IMR-90 (cell line): ENCODE measurements at regions not wholly inside any gene's neighbourhood (a gene's known extent, or its start where the extent isn't known, plus 50 kb on each side); places are given as distances from the start of the nearest gene placed in this dataset.

Experiments used
- ATAC-seq: fragments of 200-7000 bp; cut with Tn5 transposase; 2 replicates; pipeline ENCODE4 v1.9.1; 2020; ENCODE audit warnings: low read depth, mild to moderate bottlenecking, moderate library complexity
- BruUV-seq: library from RNA; stranded (reverse); fragments of 400-500 nt; replicated peaks from 2 replicates; lab custom pipeline; 2021; lab: Mats Ljungman, UMichigan
- CTCF ChIA-PET: fragments of 300-600 bp; formaldehyde crosslinking; extraction: SDS; loops from one replicate; lab custom pipeline; 2021; ENCODE audit warnings: antibody characterized with exemption; lab: Yijun Ruan, JAX
- POLR2A ChIA-PET: fragments of 300-600 bp; sonication (Branson Sonifier 250); formaldehyde crosslinking; loops from one replicate; lab custom pipeline; 2022; ENCODE audit warnings: antibody characterized with exemption; ENCODE audit not compliant: unreplicated experiment; lab: Charles Lee
- DNase-seq: peaks from one replicate; pipeline ENCODE4 v3.0.0; 2013
- H2AFZ ChIP-seq: replicated peaks from 2 replicates; pipeline ENCODE3; 2013; ENCODE audit warnings: low read length, mild to moderate bottlenecking; ENCODE audit not compliant: poor library complexity
- H2AK5ac ChIP-seq: 2 replicates; pipeline ENCODE4 v1.6.1; 2013; ENCODE audit warnings: low read depth, low read length, inconsistent platforms
- H2AK9ac ChIP-seq: replicated peaks from 2 replicates; pipeline ENCODE3; 2013; ENCODE audit warnings: mild to moderate bottlenecking, low read depth, low read length, moderate library complexity; ENCODE audit not compliant: poor library complexity
- H2BK120ac ChIP-seq: 2 replicates; pipeline ENCODE4 v1.6.1; 2013; ENCODE audit warnings: low read depth, low read length, inconsistent platforms
- H2BK15ac ChIP-seq: 3 replicates; pipeline ENCODE4 v1.6.1; 2013; ENCODE audit warnings: low read depth, low read length, inconsistent platforms
- H2BK20ac ChIP-seq: 2 replicates; pipeline ENCODE4 v1.6.1; 2013; ENCODE audit warnings: low read depth, mild to moderate bottlenecking, inconsistent platforms, low read length, moderate library complexity
- H2BK5ac ChIP-seq: 2 replicates; pipeline ENCODE4 v1.6.1; 2013; ENCODE audit warnings: mild to moderate bottlenecking, low read depth, low read length, inconsistent platforms; ENCODE audit not compliant: poor library complexity, severe bottlenecking
- H3K14ac ChIP-seq: replicated peaks from 2 replicates; pipeline ENCODE4 v1.6.1; 2013; ENCODE audit warnings: low read depth, low read length, inconsistent platforms
- H3K18ac ChIP-seq: 2 replicates; pipeline ENCODE4 v1.6.1; 2013; ENCODE audit warnings: low read depth, low read length, control low read depth
- H3K23ac ChIP-seq: 2 replicates; pipeline ENCODE4 v1.6.1; 2013; ENCODE audit warnings: low read depth, low read length, inconsistent platforms
- H3K27ac ChIP-seq: 2 replicates; pipeline ENCODE4 v1.5.1; 2013; ENCODE audit warnings: mild to moderate bottlenecking, control low read depth, low read length; ENCODE audit not compliant: insufficient read depth
- H3K27me3 ChIP-seq: 2 replicates; pipeline ENCODE4 v1.6.1; 2013; ENCODE audit warnings: low read length; ENCODE audit not compliant: control insufficient read depth, insufficient read depth
- H3K36me3 ChIP-seq: 2 replicates; pipeline ENCODE4 v1.6.1; 2013; ENCODE audit warnings: low read length, mixed read lengths; ENCODE audit not compliant: control insufficient read depth, insufficient read depth
- H3K4ac ChIP-seq: 2 replicates; pipeline ENCODE4 v1.6.1; 2013; ENCODE audit warnings: low read depth, low read length, inconsistent platforms
- H3K4me1 ChIP-seq: 2 replicates; pipeline ENCODE4 v1.6.1; 2013; ENCODE audit warnings: low read length, mixed read lengths; ENCODE audit not compliant: control insufficient read depth, insufficient read depth
- H3K4me2 ChIP-seq: 2 replicates; pipeline ENCODE4 v1.6.1; 2013; ENCODE audit warnings: low read depth, mild to moderate bottlenecking, control low read depth, low read length, moderate library complexity
- H3K4me3 ChIP-seq: 2 replicates; pipeline ENCODE4 v1.5.1; 2013; ENCODE audit warnings: low read depth, mild to moderate bottlenecking, control low read depth, low read length, moderate library complexity; ENCODE audit not compliant: insufficient read depth
- H3K56ac ChIP-seq: 2 replicates; pipeline ENCODE4 v1.6.1; 2013; ENCODE audit warnings: low read length, inconsistent platforms; ENCODE audit not compliant: insufficient read depth; ENCODE audit errors: extremely low read depth
- H3K79me1 ChIP-seq, 2 experiments: 2 replicates each; pipeline ENCODE4 v1.6.1; 2013; ENCODE audit warnings: low read length in 2 of 2, inconsistent platforms in 1 of 2, low read depth in 1 of 2
- H3K9ac ChIP-seq: 2 replicates; pipeline ENCODE4 v1.6.1; 2013; ENCODE audit warnings: low read depth, low read length, control low read depth
- H3K9me1 ChIP-seq: 2 replicates; pipeline ENCODE4 v1.6.1; 2013; ENCODE audit warnings: low read length, inconsistent platforms; ENCODE audit not compliant: insufficient read depth
- H3K9me3 ChIP-seq: 2 replicates; pipeline ENCODE4 v1.6.1; 2013; ENCODE audit warnings: low read length; ENCODE audit not compliant: control insufficient read depth, insufficient read depth
- H4K20me1 ChIP-seq: 2 replicates; pipeline ENCODE4 v1.6.1; 2013; ENCODE audit warnings: low read length, inconsistent platforms; ENCODE audit not compliant: insufficient read depth
- H4K5ac ChIP-seq: 2 replicates; pipeline ENCODE4 v1.6.1; 2013; ENCODE audit warnings: mild to moderate bottlenecking, low read depth, low read length, control low read depth
- H4K8ac ChIP-seq, 2 experiments: 2 replicates each; pipeline ENCODE4 v1.6.1; 2013; ENCODE audit warnings: low read depth in 2 of 2, low read length in 2 of 2, control low read depth in 1 of 2, inconsistent platforms in 1 of 2
- H4K91ac ChIP-seq: 2 replicates; pipeline ENCODE4 v1.6.1; 2013; ENCODE audit warnings: low read depth, low read length, inconsistent platforms; ENCODE audit not compliant: insufficient read depth
- MAZ ChIP-seq: IDR thresholded peaks from 2 replicates; pipeline ENCODE4 v1.6.1; 2012; ENCODE audit warnings: low read depth, mild to moderate bottlenecking, low read length, improper control_type of control experiment, moderate library complexity, borderline replicate concordance
- SMC3 ChIP-seq: fragments of 150-350 bp; IDR thresholded peaks from 2 replicates; pipeline ENCODE4 v1.6.1; 2016; ENCODE audit warnings: low read depth, mild to moderate bottlenecking, antibody characterized with exemption, low read length, moderate library complexity
- WGBS, 2 experiments: methylation state at CpG; one replicate each; pipeline versions ENCODE4 v1.1.5 to v1.1.7; 2013; ENCODE audit warnings: missing lambda C conversion rate in 2 of 2; ENCODE audit not compliant: insufficient read length in 1 of 2; ENCODE audit errors: extremely low coverage in 2 of 2; 5-methylcytosine and 5-hydroxymethylcytosine counted together
- dilution Hi-C: fragments of 300-500 bp; cut with HindIII; formaldehyde crosslinking; loops from one replicate; pipeline ENCODE4 v1.14.3; 2018; ENCODE audit warnings: low sequenced_read_pairs; ENCODE audit not compliant: unreplicated experiment
- in situ Hi-C: fragments of 300-500 bp; cut with MboI; formaldehyde crosslinking; loops from 3 replicates; pipeline ENCODE4 v1.14.3; 2019; ENCODE audit warnings: low sequenced_read_pairs, inconsistent platforms, mixed read lengths
- intact Hi-C: fragments of 100-400 bp; cut with micrococcal nuclease; formaldehyde crosslinking; loops from 2 replicates; pipeline ENCODE4 v1.10.0; 2022

DNA sequence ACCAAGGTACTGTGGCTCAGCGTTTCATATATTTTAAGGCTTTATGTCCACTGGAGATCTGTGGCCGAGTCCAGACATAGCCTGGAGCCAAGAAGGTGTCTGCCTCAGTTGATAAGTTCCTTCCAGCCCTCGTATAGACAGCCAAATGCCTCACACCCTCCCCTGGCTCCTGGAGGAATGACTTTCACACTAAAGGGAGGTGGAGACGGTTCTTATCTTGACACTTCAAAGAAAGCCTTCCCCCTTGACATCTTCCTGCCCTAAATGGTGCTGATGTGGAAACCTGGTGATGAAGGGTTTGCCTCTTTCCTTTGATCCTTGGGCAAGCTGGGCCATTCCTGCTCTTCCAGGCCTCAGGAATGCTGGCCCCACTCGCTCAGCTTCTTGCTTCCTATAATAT is 474.8 kb upstream of the TBX3 start:
- Histone ChIP-seq H3K36me3 (no peaks in the 10 kb centered on the region), H4K5ac (no peak overlapping the region), H3K4ac (no peak overlapping the region), H2AK9ac (no peak overlapping the region), H3K9ac (no peak overlapping the region), H3K9me1 (no peaks in the 10 kb centered on the region), H3K23ac (0 out of 2 replicates have a peak overlapping the region, but pooled peaks have one; percentile 26), H3K9me3 (no peaks in the 10 kb centered on the region), H3K79me1 (no peaks in the 10 kb centered on the region), H4K20me1 (no peaks in the 10 kb centered on the region), H2AFZ (peak overlapping the region; percentile 16), H2BK5ac (no peak overlapping the region), H4K8ac (no peak overlapping the region), H3K27me3 (no peaks in the 10 kb centered on the region), H2BK120ac (peak overlapping the region; percentile 37; the same call in 1 of the 2 replicates), H3K4me1 (no peaks in the 10 kb centered on the region; the same call in 1 of the 2 replicates), H3K18ac (no peak overlapping the region), H3K27ac (no peak overlapping the region), H3K56ac (no peak overlapping the region), H3K4me2 (no peak overlapping the region), H2BK20ac (peak overlapping the region; percentile 37; the same call in 1 of the 2 replicates), H2BK15ac (peak overlapping the region; percentile 43; the same call in 1 of the 3 replicates), H2AK5ac (peak overlapping the region; percentile 49; the same call in 1 of the 2 replicates), H3K14ac (no peak overlapping the region), H3K4me3 (no peak overlapping the region), H4K91ac (0 out of 2 replicates have a peak overlapping the region, but pooled peaks have one; percentile 39)
- DNase-seq (no peak), ATAC-seq (no peak)
- ChIA-PET POLR2A (no interaction called here), CTCF (no interaction called here)
- dilution Hi-C loops (no loop called here), in situ Hi-C loops (no loop called here), intact Hi-C loops (loop anchor here (5.0 kb wide), 1 partner anchor 767 kb away; no protein-coding TSS in a partner anchor)
- 100% methylated on average over 1 of the region's 5 CpGs; no CpG with 5 or more reads in 1 of the 2 experiments for WGBS, 2 experiments
- BruUV-seq, result no TSS peak
- no peak for TF ChIP-seq MAZ
- TF ChIP-seq SMC3, result no peak
